ENCODE measurements at regions not wholly inside any gene's neighbourhood (a gene's known extent, or its start where the extent isn't known, plus 50 kb on each side); places are given as distances from the start of the nearest gene placed in this dataset.
"Not testable (repeated sequence)": the region's sequence is repeated elsewhere in the genome, so short reads cannot be mapped to it uniquely, and the experiment has no call there.

- no peak for DNase-seq (ENCODE audit: low read depth)
- H3K4me3 ChIP-seq (ENCODE audit: low read depth, low read length) = no peak overlapping the region
- TF ChIP-seq, protein P1, sequence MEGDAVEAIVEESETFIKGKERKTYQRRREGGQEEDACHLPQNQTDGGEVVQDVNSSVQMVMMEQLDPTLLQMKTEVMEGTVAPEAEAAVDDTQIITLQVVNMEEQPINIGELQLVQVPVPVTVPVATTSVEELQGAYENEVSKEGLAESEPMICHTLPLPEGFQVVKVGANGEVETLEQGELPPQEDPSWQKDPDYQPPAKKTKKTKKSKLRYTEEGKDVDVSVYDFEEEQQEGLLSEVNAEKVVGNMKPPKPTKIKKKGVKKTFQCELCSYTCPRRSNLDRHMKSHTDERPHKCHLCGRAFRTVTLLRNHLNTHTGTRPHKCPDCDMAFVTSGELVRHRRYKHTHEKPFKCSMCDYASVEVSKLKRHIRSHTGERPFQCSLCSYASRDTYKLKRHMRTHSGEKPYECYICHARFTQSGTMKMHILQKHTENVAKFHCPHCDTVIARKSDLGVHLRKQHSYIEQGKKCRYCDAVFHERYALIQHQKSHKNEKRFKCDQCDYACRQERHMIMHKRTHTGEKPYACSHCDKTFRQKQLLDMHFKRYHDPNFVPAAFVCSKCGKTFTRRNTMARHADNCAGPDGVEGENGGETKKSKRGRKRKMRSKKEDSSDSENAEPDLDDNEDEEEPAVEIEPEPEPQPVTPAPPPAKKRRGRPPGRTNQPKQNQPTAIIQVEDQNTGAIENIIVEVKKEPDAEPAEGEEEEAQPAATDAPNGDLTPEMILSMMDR (IDR thresholded peaks at IDR 0.05; ENCODE audit: low read depth, low read length, missing control alignments) = no peak
- in situ Hi-C loops (cut with HindIII; ENCODE audit: low sequenced_read_pairs) = no loop called here
Measured at GRCh38 chr6:74177506-74177905, 481.5 kb downstream of the CD109 start.

DNA sequence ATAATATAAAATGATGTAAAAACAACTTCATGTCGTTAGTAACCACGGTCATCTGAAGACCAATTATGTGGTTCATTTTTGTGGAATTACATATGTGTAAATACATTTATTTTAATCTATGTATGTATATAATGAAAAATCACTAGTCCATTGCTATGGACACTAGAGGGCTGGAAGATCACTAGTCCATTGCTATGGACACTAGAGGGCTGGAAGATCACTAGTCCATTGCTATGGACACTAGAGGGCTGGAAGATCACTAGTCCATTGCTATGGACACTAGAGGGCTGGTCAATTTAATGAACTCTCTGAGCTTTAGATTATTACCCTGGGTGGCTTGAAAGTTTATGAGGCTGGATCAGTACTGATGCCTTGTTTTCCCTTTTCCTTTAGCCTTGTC is 474.5 kb downstream of the CD109 start:
- DNase-seq (ENCODE audit: low read depth); H3K4me3 ChIP-seq (ENCODE audit: low read depth, low read length); in situ Hi-C loops (cut with HindIII; ENCODE audit: low sequenced_read_pairs): not testable (repeated sequence)
- TF ChIP-seq, protein P1 (IDR thresholded peaks at IDR 0.05; ENCODE audit: low read depth, low read length, missing control alignments) = peak; percentile 19

- in situ Hi-C loops (cut with HindIII; ENCODE audit: low sequenced_read_pairs) = no loop called here
- no peak for DNase-seq (ENCODE audit: low read depth)
- H3K4me3 ChIP-seq (ENCODE audit: low read depth, low read length) = no peak overlapping the region
Measured at GRCh38 chr6:74170118-74170517, 474.1 kb downstream of the CD109 start.

GRCh38 chr6:74167976-74168375 is 472.0 kb downstream of the CD109 start:
- TF ChIP-seq, protein P1 (IDR thresholded peaks at IDR 0.05; ENCODE audit: low read depth, low read length, missing control alignments) = no peak
- H3K4me3 ChIP-seq (ENCODE audit: low read depth, low read length) = no peak overlapping the region
- in situ Hi-C loops (cut with HindIII; ENCODE audit: low sequenced_read_pairs) = no loop called here
- DNase-seq (ENCODE audit: low read depth) = no peak

More at GRCh38 chr6:74170118-74170517, 474.1 kb downstream of the CD109 start:
- TF ChIP-seq, protein P1 (IDR thresholded peaks at IDR 0.05; ENCODE audit: low read depth, low read length, missing control alignments) = no peak

DNA sequence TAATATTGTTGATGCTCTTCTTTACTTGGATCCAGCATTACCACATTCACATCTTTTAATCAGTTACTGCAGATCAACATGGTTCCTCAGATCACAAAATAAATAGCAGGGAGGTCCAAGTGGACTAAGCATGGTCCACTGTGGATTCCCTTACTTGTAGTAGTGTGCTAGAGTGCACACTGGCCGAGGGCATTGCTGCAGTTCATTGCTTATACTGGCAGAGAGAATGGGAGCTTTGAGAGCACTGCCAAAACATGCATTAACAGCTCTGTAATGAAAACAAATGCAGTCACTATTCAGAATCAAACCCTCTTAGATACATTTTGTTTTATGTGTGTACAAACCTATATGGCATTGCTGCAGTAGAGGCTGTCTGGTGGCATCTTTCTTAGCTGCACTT is 471.5 kb downstream of the CD109 start:
- in situ Hi-C loops (cut with HindIII; ENCODE audit: low sequenced_read_pairs) = no loop called here
- DNase-seq (ENCODE audit: low read depth) = no peak
- no peak overlapping the region for H3K4me3 ChIP-seq (ENCODE audit: low read depth, low read length)
- TF ChIP-seq, protein P1 (IDR thresholded peaks at IDR 0.05; ENCODE audit: low read depth, low read length, missing control alignments) = no peak

DNA sequence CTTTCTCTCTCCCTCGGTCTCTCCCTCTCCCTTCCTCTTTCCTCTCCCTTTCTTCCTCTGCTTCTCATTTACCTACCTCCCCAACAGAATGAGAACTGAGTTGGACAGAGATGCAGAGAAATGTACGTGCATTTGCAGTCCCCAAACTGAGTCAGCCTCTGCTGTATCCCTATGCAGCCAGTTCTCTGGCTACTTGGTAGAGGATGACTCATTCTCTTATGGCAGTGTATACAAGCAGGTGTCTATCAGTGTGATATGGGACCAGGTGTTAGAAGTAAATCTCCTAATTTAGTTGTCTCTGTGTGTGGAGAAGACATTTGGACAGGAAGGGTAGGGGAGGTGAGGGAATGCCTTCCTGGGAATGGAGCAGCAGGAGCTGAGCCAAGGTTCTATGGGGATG is 470.8 kb downstream of the CD109 start:
- in situ Hi-C loops (cut with HindIII; ENCODE audit: low sequenced_read_pairs) = no loop called here
- H3K4me3 ChIP-seq (ENCODE audit: low read depth, low read length) = no peak overlapping the region
- DNase-seq (ENCODE audit: low read depth) = no peak
- TF ChIP-seq, protein P1 (IDR thresholded peaks at IDR 0.05; ENCODE audit: low read depth, low read length, missing control alignments) = no peak

DNA sequence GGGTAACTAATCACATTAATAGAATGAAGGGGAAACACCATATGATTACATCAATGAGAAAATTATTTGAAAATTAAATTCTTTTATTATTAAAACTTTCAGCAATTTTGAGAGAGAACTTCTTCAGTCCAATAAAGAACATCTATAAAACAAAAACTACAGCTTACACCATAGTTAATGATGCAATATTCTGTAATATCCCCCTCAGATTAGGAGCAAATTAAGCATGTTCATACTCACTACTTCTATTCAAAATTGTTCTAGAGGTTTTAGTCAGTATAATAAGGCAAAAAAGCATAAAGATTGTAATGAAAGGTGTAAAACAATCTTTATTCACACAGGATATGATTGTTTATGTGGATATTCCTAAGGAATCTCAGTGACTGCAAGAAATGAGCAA is 465.4 kb downstream of the CD109 start:
- TF ChIP-seq, protein P1 (IDR thresholded peaks at IDR 0.05; ENCODE audit: low read depth, low read length, missing control alignments) = no peak
- in situ Hi-C loops (cut with HindIII; ENCODE audit: low sequenced_read_pairs) = no loop called here
- H3K4me3 ChIP-seq (ENCODE audit: low read depth, low read length) = no peak overlapping the region
- DNase-seq (ENCODE audit: low read depth) = no peak
